Memory B cell (primary cell): ENCODE measurements at regions not wholly inside any gene's neighbourhood (a gene's known extent, or its start where the extent isn't known, plus 50 kb on each side); places are given as distances from the start of the nearest gene placed in this dataset.
"Not testable (repeated sequence)": the region's sequence is repeated elsewhere in the genome, so short reads cannot be mapped to it uniquely, and the experiment has no call there.

Experiments
- ATAC-seq: fragments of 150-1000 bp; cut with Tn5 transposase; 2 replicates; pipeline ENCODE4 v1.10.0; 2021; ENCODE audit warnings: low read depth, mild to moderate bottlenecking, moderate library complexity
- DNase-seq, 2 donors: peaks; one replicate each; pipeline ENCODE4 v3.0.0; 2022; ENCODE audit warnings: low spot score in 2 of 2
- H3K27ac Mint-ChIP-seq: one replicate; pipeline ENCODE4 v1.8.0; 2022; ENCODE audit warnings: mild to moderate bottlenecking, moderate library complexity, mixed read lengths
- H3K27me3 Mint-ChIP-seq: one replicate; pipeline ENCODE4 v1.8.0; 2022; ENCODE audit warnings: mixed read lengths
- H3K36me3 Mint-ChIP-seq: one replicate; pipeline ENCODE4 v1.8.0; 2022; ENCODE audit warnings: mild to moderate bottlenecking, mixed read lengths
- H3K4me1 Mint-ChIP-seq: one replicate; pipeline ENCODE4 v1.8.0; 2022; ENCODE audit warnings: mixed read lengths
- H3K4me3 Mint-ChIP-seq: one replicate; pipeline ENCODE4 v1.8.0; 2022; ENCODE audit warnings: mild to moderate bottlenecking, moderate library complexity, mixed read lengths
- H3K9me3 Mint-ChIP-seq: one replicate; pipeline ENCODE4 v1.8.0; 2022; ENCODE audit warnings: mixed read lengths

DNA sequence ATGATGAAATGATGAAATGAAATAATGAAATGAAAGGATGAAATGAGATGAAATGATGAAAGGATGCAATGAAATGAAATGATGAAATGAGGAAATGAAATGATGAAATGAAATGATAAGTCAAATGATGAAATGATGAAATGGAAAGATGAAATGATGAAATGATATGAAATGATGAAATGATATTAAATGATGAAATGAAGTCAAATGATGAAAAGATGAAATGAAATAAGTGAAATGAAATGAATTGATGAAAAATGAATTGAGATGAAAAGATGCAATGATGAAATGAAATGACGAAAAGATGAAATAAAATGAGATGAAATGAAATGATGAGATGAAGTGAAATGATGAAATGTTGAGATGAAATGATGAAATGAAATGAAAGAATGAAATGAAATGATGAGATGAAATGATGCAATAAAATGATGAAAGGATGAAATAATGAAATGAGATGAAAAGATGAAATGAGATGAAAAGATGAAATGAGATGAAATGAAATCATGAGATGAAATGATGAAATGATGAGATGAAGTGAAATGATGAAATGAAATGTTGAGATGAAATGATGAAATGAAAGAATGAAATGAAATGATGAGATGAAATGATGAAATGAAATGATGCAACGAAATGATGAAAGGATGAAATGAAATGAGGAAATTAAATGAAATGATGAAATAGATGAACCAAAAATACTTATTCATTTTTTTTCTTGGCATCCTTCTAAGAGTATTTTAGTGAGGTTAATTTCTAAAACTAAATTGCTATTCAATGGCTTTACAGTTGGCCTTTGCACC lies 139.8 kb upstream of the ERV3-1 start:
- not testable (repeated sequence) for H3K4me1 Mint-ChIP-seq

GRCh38 chr7:65145710-65146109 lies 139.2 kb upstream of the ERV3-1 start:
- H3K27ac Mint-ChIP-seq, DNase-seq, H3K4me3 Mint-ChIP-seq, H3K4me1 Mint-ChIP-seq, H3K9me3 Mint-ChIP-seq, ATAC-seq, H3K36me3 Mint-ChIP-seq, H3K27me3 Mint-ChIP-seq: not testable (repeated sequence)

More for the DNA sequence above, 139.8 kb upstream of the ERV3-1 start:
- H3K27me3 Mint-ChIP-seq, H3K9me3 Mint-ChIP-seq, H3K4me3 Mint-ChIP-seq, H3K27ac Mint-ChIP-seq, DNase-seq, H3K36me3 Mint-ChIP-seq, ATAC-seq: not testable (repeated sequence)

GRCh38 chr7:65145008-65145407 lies 138.5 kb upstream of the ERV3-1 start:
- not testable (repeated sequence) for H3K27ac Mint-ChIP-seq, H3K4me1 Mint-ChIP-seq, DNase-seq, ATAC-seq, H3K36me3 Mint-ChIP-seq, H3K27me3 Mint-ChIP-seq, H3K9me3 Mint-ChIP-seq, H3K4me3 Mint-ChIP-seq

DNA sequence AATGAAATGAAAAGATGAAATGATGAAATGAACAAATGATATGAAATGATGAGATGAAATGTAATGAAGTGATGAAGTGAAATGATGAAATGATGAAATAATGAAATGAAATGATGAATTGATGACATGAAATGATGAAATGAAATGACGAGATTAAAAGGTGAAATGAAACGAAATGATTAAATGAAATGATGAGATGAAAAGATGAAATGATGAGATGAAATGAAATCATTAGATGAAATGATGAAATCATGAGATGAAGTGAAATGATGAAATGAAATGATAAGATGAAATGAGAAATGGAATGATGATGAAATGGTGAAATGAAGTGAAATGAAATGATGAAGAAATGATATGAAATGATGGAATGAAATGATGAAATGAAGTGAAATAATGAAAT lies 138.1 kb upstream of the ERV3-1 start:
- DNase-seq, H3K27me3 Mint-ChIP-seq, H3K27ac Mint-ChIP-seq, ATAC-seq, H3K36me3 Mint-ChIP-seq, H3K4me3 Mint-ChIP-seq, H3K9me3 Mint-ChIP-seq, H3K4me1 Mint-ChIP-seq: not testable (repeated sequence)

DNA sequence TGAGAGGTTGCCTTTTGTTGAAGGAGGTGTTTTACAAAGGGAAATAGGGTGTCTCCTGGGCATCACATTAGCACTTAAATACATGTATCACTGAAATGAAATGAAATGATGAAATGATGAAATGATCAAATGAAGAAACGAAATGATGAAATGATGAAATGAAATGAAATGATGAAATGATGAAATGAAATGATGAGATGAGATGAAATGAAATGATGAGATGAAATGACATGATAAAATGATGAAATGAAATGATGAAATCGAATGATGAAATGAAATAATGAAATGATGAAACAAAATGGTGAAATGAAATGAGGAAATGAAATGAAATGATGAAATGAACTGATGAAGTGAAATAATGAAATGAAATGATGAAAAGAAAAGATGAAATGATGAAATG lies 137.6 kb upstream of the ERV3-1 start:
- not testable (repeated sequence) for ATAC-seq, H3K27ac Mint-ChIP-seq, H3K9me3 Mint-ChIP-seq, H3K4me3 Mint-ChIP-seq, H3K27me3 Mint-ChIP-seq, H3K36me3 Mint-ChIP-seq, DNase-seq, H3K4me1 Mint-ChIP-seq

DNA sequence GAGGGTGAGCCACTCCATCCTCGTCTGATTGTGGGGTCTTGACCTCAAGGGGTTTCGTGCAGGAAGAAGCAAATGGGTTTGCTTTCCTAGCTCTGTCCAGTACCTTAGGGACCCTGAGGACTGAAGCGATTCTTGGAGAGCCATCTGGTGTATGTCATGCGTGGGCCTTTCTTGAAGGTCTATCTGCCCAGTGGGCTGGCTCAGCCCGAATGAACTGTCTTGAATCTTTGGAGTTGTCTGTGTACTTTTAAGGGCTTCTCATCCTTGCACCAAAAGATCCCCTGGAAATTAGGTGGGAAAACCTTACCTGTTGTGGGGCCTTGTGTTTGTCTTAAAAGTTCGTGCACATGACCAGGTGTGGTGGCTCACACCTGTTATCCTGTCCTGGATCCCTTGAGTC lies 135.4 kb upstream of the ERV3-1 start:
- H3K4me3 Mint-ChIP-seq, H3K27me3 Mint-ChIP-seq, H3K9me3 Mint-ChIP-seq, H3K27ac Mint-ChIP-seq, H3K4me1 Mint-ChIP-seq, H3K36me3 Mint-ChIP-seq, ATAC-seq, DNase-seq: not testable (repeated sequence)

DNA sequence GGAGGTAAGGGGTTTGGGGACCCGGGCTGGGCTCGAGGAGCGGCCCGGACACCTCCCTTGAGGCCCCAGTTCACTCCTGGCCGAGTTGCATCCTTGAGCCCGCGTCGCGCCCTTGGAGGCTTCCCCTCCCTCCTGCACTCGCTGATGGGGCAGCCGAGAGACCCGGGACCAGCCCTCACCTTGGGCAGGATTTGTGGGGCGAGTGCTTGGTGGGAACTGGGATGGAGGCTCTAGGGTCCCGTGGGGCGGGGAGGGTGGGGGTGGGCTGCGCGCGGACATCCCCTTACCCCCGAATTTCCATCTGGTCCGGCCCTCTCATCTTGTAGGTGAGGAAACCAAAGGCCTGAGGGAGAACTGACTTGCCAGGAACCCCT lies 134.9 kb upstream of the ERV3-1 start:
- H3K36me3 Mint-ChIP-seq, H3K4me1 Mint-ChIP-seq, ATAC-seq, H3K9me3 Mint-ChIP-seq, H3K27ac Mint-ChIP-seq, H3K27me3 Mint-ChIP-seq: not testable (repeated sequence)
- DNase-seq = peak in 1 of 2 donors; percentile 2
- H3K4me3 Mint-ChIP-seq = peak overlapping the region; percentile 34

DNA sequence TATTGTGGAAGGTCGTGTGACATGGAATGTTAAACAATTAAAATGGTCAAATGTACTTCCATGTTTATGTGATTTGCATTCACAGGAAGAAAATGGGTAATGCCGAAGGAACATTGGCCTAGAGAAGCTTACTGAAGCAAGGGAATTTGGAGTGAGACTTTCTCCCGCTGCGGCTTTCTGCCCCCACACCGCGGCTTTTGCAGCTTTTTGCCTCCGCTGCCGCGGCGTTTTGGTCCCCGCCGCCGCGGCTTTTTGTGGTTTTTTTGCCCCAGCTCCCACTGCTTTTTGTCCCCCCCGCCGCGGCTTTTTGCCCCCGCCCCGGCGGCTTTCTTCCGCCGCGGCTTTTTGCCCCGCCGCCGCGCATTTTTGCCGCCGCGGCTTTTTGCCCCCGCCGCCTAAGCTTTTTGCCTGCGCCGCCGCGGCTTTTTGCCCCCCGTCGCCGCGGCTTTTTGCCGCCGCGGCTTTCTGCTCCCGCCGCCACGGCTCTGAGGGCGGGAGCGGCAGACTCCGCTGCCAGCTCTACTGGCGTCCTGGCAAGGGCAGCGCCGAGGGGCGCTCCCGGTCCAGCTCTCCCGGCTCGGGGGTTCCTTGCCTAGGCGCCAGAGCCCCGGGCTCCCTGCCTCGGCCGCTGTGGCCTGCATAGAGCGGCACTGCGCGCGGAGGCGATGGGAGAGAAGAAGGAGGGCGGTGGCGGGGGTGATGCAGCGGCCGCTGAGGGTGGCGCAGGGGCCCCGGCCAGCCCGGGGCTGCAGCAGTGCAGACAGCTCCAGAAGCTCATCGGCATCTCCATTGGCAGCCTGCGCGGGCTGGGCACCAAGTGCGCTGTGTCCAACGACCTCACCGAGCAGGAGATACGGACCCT lies 134.3 kb upstream of the ERV3-1 start:
- not testable (repeated sequence) for H3K4me1 Mint-ChIP-seq, H3K9me3 Mint-ChIP-seq, H3K4me3 Mint-ChIP-seq, H3K27ac Mint-ChIP-seq, H3K36me3 Mint-ChIP-seq, DNase-seq, H3K27me3 Mint-ChIP-seq
- ATAC-seq = peak; percentile 35

DNA sequence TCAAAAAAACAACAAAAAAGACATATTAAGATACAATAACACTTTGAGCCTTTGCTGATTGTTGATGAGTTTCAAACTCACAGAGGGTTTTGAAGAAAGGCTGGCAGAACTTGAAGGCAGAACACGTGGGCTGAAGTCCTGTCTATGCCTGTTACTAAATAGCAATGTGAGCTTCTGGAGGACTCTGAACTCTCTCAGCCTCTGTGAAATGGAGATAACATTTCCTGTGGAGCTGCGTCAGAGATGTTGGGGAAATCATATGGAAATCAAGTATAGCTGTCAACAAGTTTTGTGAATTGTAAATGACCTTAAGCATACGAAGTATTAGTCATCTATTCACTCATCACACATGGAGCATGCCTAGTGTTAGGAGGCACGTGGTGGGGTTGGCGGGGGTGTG lies 130.4 kb upstream of the ERV3-1 start:
- not testable (repeated sequence) for H3K9me3 Mint-ChIP-seq, ATAC-seq, H3K4me3 Mint-ChIP-seq, H3K4me1 Mint-ChIP-seq, H3K36me3 Mint-ChIP-seq, DNase-seq, H3K27ac Mint-ChIP-seq, H3K27me3 Mint-ChIP-seq

- ATAC-seq, H3K4me3 Mint-ChIP-seq, H3K27ac Mint-ChIP-seq, DNase-seq, H3K36me3 Mint-ChIP-seq, H3K4me1 Mint-ChIP-seq, H3K27me3 Mint-ChIP-seq, H3K9me3 Mint-ChIP-seq: not testable (repeated sequence)
Measured at GRCh38 chr7:65133087-65133486, 126.6 kb upstream of the ERV3-1 start.

DNA sequence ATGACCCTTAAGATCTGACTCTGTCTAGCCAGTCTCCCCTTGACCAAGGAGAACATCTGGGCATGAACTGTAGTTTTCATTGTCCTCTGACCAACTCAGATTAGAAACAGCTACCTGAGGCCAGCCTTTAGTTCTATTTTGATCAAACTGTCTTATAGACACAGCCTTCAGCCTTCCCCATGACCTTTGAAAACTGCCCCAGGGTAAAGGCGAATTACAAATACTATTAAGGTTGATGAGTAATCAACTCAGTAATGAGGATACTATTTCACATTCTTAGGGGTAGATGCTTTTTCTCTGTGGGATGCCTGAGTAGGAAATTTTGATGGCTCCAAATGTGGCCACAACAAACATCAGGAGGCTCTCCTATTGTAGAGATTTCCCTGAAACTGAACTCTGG lies 125.8 kb upstream of the ERV3-1 start:
- not testable (repeated sequence) for ATAC-seq, H3K4me1 Mint-ChIP-seq, H3K36me3 Mint-ChIP-seq, H3K4me3 Mint-ChIP-seq, H3K27me3 Mint-ChIP-seq, H3K27ac Mint-ChIP-seq, DNase-seq, H3K9me3 Mint-ChIP-seq

- H3K36me3 Mint-ChIP-seq, DNase-seq, H3K9me3 Mint-ChIP-seq, ATAC-seq, H3K27ac Mint-ChIP-seq, H3K4me1 Mint-ChIP-seq, H3K4me3 Mint-ChIP-seq, H3K27me3 Mint-ChIP-seq: not testable (repeated sequence)
Measured at GRCh38 chr7:65127364-65127763, 120.9 kb upstream of the ERV3-1 start.

DNA sequence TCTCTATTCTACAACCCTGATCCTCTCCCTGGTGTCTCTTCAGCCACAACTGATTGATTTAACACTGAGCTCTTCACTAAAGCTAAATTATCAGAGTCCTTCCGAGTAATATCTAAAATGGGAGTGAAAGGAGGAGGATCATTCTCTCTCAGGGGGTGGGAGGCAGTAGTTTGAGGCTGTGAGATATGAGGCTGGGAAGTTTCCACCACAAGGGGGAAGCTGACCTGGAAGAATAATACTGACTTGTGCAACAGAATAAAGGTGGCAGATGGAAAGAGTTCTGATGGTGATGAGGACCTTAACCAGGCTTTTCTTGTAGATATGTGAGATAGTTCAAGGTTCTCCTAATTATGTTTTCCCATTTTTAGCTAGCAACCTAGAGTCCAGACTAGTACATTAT lies 118.1 kb upstream of the ERV3-1 start:
- not testable (repeated sequence) for ATAC-seq, H3K36me3 Mint-ChIP-seq, H3K9me3 Mint-ChIP-seq, H3K27ac Mint-ChIP-seq, H3K4me3 Mint-ChIP-seq, DNase-seq, H3K27me3 Mint-ChIP-seq, H3K4me1 Mint-ChIP-seq

DNA sequence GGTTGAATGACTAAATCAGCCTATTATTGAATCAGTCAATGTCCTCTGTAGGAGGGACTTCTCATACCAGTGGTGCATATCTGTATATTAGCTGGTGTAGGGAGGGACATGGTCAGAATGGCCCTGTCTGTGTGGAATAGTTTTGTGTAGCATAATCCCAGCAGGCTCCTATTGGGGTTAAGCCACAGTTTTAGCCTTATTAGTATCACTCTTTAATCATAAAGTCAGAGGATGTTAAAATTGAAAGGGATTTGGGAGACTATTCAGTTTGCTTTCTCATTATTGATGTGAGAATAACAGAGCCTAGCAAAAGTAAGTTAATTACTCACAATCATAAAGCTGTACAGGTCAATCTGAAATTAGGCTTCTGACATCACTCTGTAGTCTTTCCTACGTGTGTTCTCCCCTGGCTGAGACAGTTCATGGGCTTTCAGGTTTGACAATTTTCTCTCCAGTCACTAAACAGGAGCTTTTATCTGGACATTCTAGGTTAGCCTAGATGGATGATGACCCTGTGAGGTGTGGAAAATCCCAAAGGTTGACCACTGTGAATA lies 99.2 kb upstream of the ERV3-1 start:
- not testable (repeated sequence) for ATAC-seq, H3K4me1 Mint-ChIP-seq, H3K9me3 Mint-ChIP-seq, DNase-seq, H3K27me3 Mint-ChIP-seq, H3K27ac Mint-ChIP-seq, H3K4me3 Mint-ChIP-seq
- H3K36me3 Mint-ChIP-seq = peaks cover 16% of the 10 kb centered on the region
